CD4-positive, alpha-beta T cell treated with Interleukin-1 beta for 1 hour (primary cell): ENCODE measurements at regions not wholly inside any gene's neighbourhood (a gene's known extent, or its start where the extent isn't known, plus 50 kb on each side); places are given as distances from the start of the nearest gene placed in this dataset.
"Not testable (repeated sequence)": the region's sequence is repeated elsewhere in the genome, so short reads cannot be mapped to it uniquely, and the experiment has no call there.

Experiments used
- DNase-seq, 2 donors: peaks; one replicate each; pipeline ENCODE4 v3.0.0-alpha.2; 2020 to 2022

- no peak for DNase-seq
Observed at GRCh38 chrX:118261151-118261550, 84.8 kb upstream of the WDR44 start.

GRCh38 chrX:118271775-118272174, 74.1 kb upstream of the WDR44 start:
- DNase-seq = no peak

- DNase-seq = no peak
Observed at GRCh38 chrX:118272242-118272641, 73.7 kb upstream of the WDR44 start.

- DNase-seq = no peak
Observed at GRCh38 chrX:118286066-118286762, 59.7 kb upstream of the WDR44 start.

GRCh38 chrX:118295818-118296217, 50.1 kb upstream of the WDR44 start:
- not testable (repeated sequence) for DNase-seq
